RWPE2 (cell line): ENCODE measurements at regions not wholly inside any gene's neighbourhood (a gene's known extent, or its start where the extent isn't known, plus 50 kb on each side); places are given as distances from the start of the nearest gene placed in this dataset.
A peak's percentile ranks its signal among the peaks of the same experiment; 100 is the strongest.

Source experiments
- ATAC-seq: fragments of 200-7000 bp; cut with Tn5 transposase; 3 replicates; pipeline ENCODE4 v1.9.1; 2021; ENCODE audit warnings: low read depth
- DNase-seq: peaks from one replicate; pipeline ENCODE4 v3.0.0-alpha.2; 2020; ENCODE audit warnings: low spot score
- H3K27ac ChIP-seq: fragments of 450-650 bp; 2 replicates; pipeline ENCODE4 v1.5.1; 2017; ENCODE audit warnings: mild to moderate bottlenecking; ENCODE audit not compliant: poor library complexity, severe bottlenecking
- H3K27me3 ChIP-seq: fragments of 250-450 bp; sonication (Bioruptor Pico); 2 replicates; pipeline ENCODE4 v1.5.1; 2021; ENCODE audit warnings: mild to moderate bottlenecking, moderate library complexity; ENCODE audit not compliant: insufficient read depth, poor library complexity, severe bottlenecking
- H3K36me3 ChIP-seq: fragments of 250-450 bp; sonication (Bioruptor Pico); 2 replicates; pipeline ENCODE4 v1.5.1; 2020; ENCODE audit warnings: low read depth, mild to moderate bottlenecking, moderate library complexity
- H3K4me1 ChIP-seq: fragments of 250-450 bp; sonication (Bioruptor Pico); 2 replicates; pipeline ENCODE4 v1.5.1; 2021; ENCODE audit warnings: mild to moderate bottlenecking, moderate library complexity; ENCODE audit not compliant: insufficient read depth, poor library complexity, severe bottlenecking
- H3K4me3 ChIP-seq: fragments of 250-450 bp; sonication (Bioruptor Pico); 2 replicates; pipeline ENCODE4 v1.5.1; 2021; ENCODE audit warnings: mild to moderate bottlenecking, moderate library complexity; ENCODE audit not compliant: severe bottlenecking
- H3K9me3 ChIP-seq: fragments of 250-450 bp; sonication (Bioruptor Pico); 2 replicates; pipeline ENCODE4 v1.5.1; 2021; ENCODE audit warnings: mild to moderate bottlenecking, moderate library complexity; ENCODE audit not compliant: severe bottlenecking
- TF ChIP-seq, protein P1 (sequence below): fragments of 450-650 bp; IDR thresholded peaks from one replicate; pipeline ENCODE4 v1.5.1; 2017; ENCODE audit warnings: mild to moderate bottlenecking, moderate library complexity; ENCODE audit not compliant: poor library complexity, severe bottlenecking

DNA sequence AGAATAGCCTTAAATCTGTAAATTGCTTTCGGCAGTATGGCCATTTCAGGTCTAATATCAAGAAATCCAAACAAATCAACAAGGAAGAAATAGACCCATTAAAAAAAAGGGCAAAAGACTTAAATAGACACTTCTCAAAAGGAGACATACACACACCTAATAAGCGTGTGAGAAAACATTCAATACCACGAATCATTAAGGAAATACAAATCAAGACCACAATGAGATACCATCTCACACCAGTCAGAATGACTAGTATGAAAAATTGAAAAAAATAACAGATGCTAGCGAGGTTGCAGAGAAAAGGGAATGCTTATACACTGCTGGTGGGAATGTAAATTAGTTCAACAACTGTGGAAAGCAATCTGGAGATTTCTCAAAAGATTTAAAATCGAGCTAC, 243.2 kb downstream of the DSEL start:
- H3K4me1 ChIP-seq, result peaks cover 3% of the 10 kb centered on the region
- no peak overlapping the region for H3K27ac ChIP-seq
- no peaks in the 10 kb centered on the region for H3K9me3 ChIP-seq
- TF ChIP-seq, protein P1, sequence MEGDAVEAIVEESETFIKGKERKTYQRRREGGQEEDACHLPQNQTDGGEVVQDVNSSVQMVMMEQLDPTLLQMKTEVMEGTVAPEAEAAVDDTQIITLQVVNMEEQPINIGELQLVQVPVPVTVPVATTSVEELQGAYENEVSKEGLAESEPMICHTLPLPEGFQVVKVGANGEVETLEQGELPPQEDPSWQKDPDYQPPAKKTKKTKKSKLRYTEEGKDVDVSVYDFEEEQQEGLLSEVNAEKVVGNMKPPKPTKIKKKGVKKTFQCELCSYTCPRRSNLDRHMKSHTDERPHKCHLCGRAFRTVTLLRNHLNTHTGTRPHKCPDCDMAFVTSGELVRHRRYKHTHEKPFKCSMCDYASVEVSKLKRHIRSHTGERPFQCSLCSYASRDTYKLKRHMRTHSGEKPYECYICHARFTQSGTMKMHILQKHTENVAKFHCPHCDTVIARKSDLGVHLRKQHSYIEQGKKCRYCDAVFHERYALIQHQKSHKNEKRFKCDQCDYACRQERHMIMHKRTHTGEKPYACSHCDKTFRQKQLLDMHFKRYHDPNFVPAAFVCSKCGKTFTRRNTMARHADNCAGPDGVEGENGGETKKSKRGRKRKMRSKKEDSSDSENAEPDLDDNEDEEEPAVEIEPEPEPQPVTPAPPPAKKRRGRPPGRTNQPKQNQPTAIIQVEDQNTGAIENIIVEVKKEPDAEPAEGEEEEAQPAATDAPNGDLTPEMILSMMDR, result no peak
- H3K27me3 ChIP-seq, result no peaks in the 10 kb centered on the region
- H3K36me3 ChIP-seq, result no peaks in the 10 kb centered on the region
- no peak for DNase-seq
- H3K4me3 ChIP-seq, result no peak overlapping the region
- ATAC-seq, result no peak

DNA sequence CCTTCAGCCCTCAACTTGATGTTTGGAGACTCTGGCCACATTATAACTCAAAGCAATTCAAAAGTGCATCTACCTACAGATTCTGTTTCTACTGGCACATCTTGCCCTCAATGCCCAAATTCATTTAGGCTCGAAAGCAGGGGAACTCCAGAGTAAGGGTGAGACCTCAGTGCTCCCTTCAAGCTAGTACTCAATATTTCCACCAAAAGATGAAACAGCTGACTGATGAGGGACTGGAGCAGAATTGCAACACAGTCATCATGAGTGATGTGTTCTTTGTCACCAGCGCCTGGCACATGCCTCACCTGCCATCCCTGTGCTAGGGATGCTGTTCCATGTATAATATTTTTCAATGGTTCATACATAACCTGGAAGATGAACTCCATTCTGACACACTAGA, 247.3 kb downstream of the DSEL start:
- no peak for DNase-seq
- H3K4me3 ChIP-seq, result no peak overlapping the region
- peaks cover 34% of the 10 kb centered on the region for H3K4me1 ChIP-seq
- no peak for ATAC-seq
- TF ChIP-seq, protein P1, result no peak
- H3K27me3 ChIP-seq, result no peaks in the 10 kb centered on the region
- no peaks in the 10 kb centered on the region for H3K36me3 ChIP-seq
- H3K9me3 ChIP-seq, result no peaks in the 10 kb centered on the region
- no peak overlapping the region for H3K27ac ChIP-seq

DNA sequence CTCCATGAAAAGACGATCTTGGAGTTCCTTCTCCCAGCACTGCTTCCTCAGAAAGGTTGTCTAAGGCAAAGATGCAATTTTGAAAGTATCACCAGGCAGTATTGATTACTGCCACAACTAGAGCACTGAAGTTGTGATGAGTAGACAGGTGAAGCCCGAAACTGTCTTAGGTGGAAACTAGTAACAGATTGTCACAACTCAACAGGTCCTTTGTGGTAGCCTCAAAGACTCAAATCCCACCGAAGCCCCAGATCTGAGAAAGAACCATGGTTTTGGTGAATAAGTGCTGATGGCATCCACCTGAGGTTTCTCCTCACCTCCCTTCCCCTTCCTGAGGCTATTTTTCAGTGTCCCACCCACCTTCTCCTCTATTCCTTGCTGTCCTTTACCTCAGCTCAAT, 248.0 kb downstream of the DSEL start:
- no peak overlapping the region for H3K4me3 ChIP-seq
- H3K27me3 ChIP-seq, result no peaks in the 10 kb centered on the region
- DNase-seq (no peak), ATAC-seq (no peak)
- TF ChIP-seq, protein P1, result no peak
- H3K9me3 ChIP-seq, result no peaks in the 10 kb centered on the region
- H3K27ac ChIP-seq, result no peak overlapping the region
- H3K36me3 ChIP-seq, result no peaks in the 10 kb centered on the region
- H3K4me1 ChIP-seq, result peaks cover 34% of the 10 kb centered on the region

DNA sequence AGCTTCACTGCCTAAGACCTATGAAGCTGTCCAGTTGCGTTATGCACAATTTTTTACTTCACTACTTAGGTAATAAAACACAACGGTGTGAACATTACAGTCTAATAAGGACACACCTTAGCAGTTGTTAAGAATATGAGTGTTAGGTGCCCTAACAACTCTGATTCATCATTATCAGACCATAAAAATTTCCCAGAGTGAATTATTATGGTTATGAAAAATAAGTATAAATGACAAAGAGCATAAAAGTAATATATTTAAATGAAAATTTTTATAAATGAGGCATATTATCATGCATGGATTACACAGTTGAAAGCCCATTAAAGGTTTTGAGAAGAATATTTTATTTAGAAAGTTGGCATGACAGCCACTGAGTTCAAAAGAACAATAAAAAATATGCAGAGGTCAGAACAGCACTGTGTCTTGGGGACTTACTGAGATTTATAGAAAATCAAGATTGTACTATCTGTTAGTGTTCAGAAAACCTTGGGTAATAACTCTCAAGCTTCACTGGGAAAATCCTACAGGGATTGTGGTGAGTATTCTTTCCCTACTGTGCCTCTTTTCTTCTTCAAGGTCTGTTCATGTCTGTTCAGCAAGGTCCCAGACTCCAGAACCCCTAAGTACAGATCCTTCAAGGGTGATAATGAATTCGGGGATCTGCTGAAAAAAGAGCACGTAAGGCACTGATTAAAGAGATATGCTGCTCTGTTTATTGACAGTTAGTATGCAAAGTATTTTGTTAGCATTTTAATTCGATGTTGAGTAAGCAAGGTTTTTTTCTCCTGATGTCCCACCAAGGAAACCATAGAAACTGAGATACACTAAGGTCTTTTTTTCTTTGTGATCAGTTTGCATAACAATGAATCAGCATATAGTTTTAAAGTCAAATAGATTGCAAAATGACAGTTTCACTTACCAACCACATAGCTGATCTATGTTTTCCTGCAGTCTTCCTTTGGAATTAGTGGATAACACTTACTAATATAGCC, 250.0 kb downstream of the DSEL start:
- Histone ChIP-seq H3K9me3 (no peaks in the 10 kb centered on the region), H3K27ac (peak overlapping the region; percentile 99), H3K4me1 (peaks cover 39% of the 10 kb centered on the region), H3K36me3 (no peaks in the 10 kb centered on the region), H3K27me3 (no peaks in the 10 kb centered on the region), H3K4me3 (no peak overlapping the region)
- ATAC-seq, result peak; percentile 63
- TF ChIP-seq, protein P1, result no peak
- DNase-seq, result no peak
